ENCODE measurements at regions not wholly inside any gene's neighbourhood (a gene's known extent, or its start where the extent isn't known, plus 50 kb on each side); places are given as distances from the start of the nearest gene placed in this dataset.
A peak's percentile ranks its signal among the peaks of the same experiment; 100 is the strongest.
"Not testable (repeated sequence)": the region's sequence is repeated elsewhere in the genome, so short reads cannot be mapped to it uniquely, and the experiment has no call there.

- DNase-seq = no peak
These were observed 148.0 kb upstream of the SKOR2 start for GRCh38 chr18:47399475-47399874.

DNA sequence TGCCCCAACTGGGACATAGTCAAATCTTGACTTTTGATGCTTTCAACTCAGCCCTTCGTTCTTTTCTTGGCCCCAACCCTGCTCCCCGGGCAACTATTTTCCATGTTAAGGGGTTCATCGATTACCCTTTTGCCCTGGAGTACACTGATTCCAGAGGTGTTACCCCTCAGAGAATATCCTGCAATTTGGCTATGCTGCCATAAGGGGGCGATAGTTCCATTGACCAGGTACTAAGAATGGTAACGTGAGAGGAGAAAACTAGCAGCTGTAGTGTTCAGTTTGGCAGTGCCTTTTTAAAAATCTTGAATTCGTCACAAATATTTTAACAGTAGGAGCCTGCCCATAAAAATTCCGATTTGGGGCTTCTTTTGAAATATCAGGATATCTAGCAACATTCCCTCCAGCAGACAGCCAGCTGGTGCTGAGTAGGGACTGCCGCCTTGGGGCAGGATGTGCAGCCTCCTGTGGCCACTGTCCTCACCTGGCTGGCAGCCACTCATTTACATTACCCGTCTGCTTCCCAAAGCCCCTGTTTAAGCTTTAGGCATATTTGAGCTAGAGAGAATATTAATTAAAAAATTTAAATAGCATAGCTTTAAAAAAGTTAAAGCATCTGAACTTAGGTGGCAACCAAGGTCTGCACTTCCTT lies 146.3 kb upstream of the SKOR2 start:
- no peak for DNase-seq

DNA sequence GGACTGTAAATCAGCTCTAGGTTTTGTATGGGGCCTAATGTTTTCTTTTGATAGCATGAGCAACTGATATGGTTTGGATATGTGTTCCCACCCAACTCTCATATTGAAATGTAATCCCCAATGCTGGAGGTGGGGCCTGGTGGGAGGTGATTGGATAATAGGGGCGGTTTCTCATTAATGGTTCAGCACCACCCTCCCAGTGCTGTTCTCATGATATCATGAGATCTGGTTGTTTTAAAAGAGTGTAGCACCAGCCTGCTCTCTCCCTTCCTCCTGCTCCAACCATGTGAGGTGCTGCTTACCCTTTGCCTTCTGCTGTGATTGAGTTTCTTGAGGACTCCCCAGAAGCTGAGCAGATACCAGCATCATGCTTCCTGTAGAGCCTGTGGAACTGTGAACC lies 140.2 kb upstream of the SKOR2 start:
- DNase-seq = no peak

- DNase-seq = no peak
These were observed 139.1 kb upstream of the SKOR2 start for GRCh38 chr18:47390410-47391024.

DNA sequence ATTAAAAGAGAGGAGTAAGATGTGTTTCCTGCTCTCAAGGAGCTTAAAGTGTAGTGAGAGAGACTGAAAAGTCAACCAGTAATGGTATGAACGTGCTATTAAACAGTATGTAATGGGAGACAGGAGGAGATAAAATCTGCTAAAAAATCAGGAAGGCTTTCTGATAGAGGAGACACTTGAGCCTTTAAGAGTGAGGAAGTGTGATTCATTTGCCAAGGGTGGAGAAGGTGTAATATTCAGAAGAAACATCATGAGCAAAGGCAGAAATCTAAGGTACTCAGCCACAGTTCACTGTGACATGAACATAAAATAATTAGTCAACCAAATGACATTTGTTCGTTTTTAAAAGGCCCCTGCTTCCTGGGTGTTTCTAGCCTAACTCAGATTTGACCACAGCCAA lies 137.8 kb upstream of the SKOR2 start:
- no peak for DNase-seq

DNA sequence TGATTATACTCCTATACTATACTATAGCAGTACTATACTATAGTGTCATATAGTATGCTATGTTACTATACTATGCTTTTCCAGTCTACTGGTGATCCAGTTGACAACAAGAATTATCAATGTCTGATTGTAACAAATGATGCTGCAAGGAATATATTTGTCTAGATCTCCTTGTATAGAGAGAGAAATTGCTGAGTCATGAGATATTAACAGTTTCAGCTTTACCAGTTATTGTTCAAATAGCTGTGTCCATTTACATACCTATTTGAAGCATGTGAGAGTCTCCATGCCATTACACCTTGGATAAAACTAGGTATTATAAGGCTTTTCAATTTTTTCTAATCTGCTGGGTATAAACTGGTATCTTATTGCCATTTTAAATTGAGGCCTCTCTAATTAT lies 136.4 kb upstream of the SKOR2 start:
- DNase-seq = no peak

GRCh38 chr18:47383729-47384128 lies 132.3 kb upstream of the SKOR2 start:
- DNase-seq = no peak

GRCh38 chr18:47381975-47382570 lies 130.6 kb upstream of the SKOR2 start:
- no peak for DNase-seq

- no peak for DNase-seq
These were observed 128.7 kb upstream of the SKOR2 start for GRCh38 chr18:47380153-47380552.

DNA sequence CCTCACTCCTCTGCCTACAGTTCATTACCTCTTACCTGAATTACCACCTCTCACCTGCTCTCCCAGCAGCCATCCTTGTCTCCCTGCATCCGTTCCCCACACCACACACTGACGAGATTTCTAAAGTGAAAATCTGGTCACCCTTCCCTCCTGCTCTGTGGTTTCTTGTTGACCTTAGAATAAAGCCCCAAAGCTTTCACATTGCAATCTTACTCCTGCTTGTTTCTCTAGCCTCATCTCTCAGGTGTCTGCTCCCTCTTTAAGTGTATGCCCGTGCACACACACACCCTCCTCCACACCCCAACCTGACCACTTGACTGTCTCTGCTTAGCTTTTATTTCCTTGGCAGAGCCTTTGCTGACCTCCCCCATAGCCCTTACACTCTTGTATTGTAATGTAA lies 122.0 kb upstream of the SKOR2 start:
- DNase-seq = no peak

GRCh38 chr18:47370052-47370451 lies 118.6 kb upstream of the SKOR2 start:
- DNase-seq = no peak

DNA sequence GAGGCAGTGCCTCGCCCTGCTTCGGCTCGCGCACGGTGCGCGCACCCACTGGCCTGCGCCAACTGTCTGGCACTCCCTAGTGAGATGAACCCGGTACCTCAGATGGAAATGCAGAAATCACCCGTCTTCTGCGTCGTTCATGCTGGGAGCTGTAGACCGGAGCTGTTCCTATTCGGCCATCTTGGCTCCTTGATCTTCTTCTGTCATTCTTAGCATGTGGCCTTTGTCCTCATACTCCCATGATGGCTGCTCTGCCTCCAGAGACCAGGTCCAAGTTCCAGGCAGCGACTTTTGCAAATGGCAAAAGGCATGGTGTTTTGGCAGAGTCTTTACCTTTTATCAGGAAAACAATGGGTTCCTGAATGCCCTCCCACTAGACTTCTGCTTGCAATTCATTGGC lies 102.6 kb upstream of the SKOR2 start:
- DNase-seq = not testable (repeated sequence)

- peak; percentile 95 for DNase-seq
These were observed 94.6 kb upstream of the SKOR2 start for GRCh38 chr18:47346016-47346415.

- no peak for DNase-seq
These were observed 93.8 kb upstream of the SKOR2 start for GRCh38 chr18:47345291-47345690.

- DNase-seq = no peak
These were observed 91.8 kb upstream of the SKOR2 start for GRCh38 chr18:47343291-47343690.

DNA sequence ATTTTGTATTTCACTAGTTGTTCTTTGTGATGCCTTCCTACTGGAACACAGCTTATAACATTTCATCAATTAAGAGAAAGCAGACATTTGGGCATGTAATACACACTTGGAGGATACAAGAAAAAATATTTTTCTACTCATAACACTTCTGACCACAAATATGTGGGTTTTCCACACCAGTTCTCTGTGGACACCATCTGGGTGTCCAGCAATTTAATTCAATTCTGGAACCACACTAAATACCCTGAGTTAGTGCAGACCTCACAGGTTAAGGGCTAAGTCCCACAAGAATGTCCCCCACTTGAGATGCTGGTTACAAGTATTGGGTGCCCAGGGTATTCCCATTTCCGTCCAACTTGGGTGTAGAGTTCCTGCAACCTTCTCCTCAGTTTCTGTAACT lies 91.1 kb upstream of the SKOR2 start:
- no peak for DNase-seq

DNA sequence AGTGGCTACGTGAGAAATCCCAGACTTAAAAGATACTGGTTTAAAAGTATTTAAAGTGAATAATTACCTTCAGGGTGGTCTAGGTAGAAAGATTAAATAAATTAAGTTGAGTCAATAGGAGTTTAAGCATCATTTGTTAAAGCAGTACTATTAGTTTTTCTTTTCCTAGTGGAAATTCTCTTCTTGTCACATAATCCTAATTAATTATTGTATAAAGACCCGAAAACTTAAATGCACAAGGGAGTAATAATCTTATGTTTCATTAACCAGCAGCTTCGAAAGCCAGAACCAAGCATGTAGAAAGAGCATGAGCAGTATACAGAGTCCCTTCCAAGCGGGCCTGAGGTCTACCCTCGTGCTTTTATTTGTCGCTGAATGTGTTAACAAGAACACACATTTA lies 90.2 kb upstream of the SKOR2 start:
- no peak for DNase-seq

DNA sequence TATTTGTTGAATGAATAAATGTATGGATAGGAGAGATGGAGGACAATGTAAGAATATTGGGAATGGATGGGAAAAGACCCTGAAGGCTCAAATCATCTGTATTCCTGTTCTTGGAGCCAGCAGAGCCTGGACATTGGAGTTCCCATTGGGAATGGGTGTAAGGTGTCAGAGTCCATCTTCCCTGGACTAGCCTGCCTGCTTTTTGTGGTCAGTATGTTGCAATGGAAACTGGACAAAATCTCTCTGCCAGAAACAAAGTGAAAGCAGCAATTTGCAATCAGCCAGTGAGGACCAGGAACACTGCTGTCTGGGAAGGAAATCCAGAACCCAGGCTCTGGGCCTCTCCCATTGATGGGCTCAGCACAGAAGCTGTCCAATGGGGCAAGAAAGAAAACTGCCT lies 83.5 kb upstream of the SKOR2 start:
- no peak for DNase-seq

- no peak for DNase-seq
These were observed 82.6 kb upstream of the SKOR2 start for GRCh38 chr18:47333926-47334635.

- DNase-seq = no peak
These were observed 80.2 kb upstream of the SKOR2 start for GRCh38 chr18:47331641-47332040.

GRCh38 chr18:47331026-47331425 lies 79.6 kb upstream of the SKOR2 start:
- DNase-seq = no peak

- no peak for DNase-seq
These were observed 71.7 kb upstream of the SKOR2 start for GRCh38 chr18:47323158-47323557.

DNA sequence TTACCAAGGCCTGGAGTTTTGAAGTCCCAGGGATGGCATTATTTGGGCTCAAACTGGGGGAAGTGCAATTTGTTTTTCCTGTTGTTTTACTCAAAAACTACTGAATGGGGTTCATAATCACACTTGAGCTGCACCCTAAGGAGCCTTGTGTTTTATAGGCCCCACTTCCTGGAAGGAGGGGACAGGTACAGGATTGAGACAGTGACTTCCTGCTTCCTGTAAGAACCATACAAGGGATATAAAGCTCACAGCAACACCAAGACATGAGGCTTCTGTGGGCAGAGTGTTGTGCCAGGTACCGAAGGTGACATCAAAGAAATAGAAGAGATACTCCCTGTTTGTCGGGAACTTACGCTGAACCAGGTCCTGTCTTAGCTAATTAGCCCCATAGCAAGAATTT lies 70.4 kb upstream of the SKOR2 start:
- DNase-seq = no peak

All from NCI-H1694 (cell line).